ENCODE measurements at regions not wholly inside any gene's neighbourhood (a gene's known extent, or its start where the extent isn't known, plus 50 kb on each side); places are given as distances from the start of the nearest gene placed in this dataset.

DNA sequence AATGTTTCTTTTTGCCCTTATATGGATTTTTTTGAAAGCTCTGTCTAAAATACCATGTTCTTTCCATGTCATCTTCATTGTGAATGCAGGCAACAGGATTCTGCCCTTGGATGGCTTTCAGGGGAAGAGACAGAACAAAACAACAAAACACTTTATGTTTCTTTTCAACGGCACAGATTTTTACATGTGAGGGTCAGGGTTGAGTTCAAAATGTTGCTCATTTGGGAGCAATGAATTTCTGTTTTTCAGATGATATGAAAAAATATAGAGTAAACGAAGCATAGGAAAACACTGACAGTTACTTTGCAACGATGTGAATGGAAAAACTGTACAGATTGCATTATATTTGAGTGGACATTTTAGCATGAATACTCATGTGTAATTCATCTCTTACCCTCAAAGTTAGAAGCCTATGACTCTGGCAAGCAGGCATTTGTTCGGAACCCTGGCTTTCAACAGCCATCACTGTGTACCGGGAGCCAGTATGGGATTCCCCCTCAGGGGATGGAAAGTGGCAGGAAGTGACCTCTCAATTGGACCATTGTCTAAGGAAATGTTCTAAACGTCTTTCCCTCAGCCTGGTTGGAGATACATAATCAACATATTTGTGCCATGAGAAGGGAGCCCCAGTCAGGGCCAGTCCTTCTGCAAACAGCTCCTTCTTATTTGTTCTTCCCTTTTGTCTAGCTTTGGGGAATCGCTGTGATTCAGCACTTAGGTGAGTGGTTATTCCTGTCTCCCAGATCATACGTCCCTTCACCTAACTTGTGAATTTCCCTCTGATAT lies 153.9 kb upstream of the MEF2C start:
- Histone ChIP-seq H3K9me3 (no peaks in the 10 kb centered on the region), H3K27me3 (no peaks in the 10 kb centered on the region), H3K27ac (no peak overlapping the region), H3K4me3 (no peak overlapping the region), H3K36me3 (no peaks in the 10 kb centered on the region), H3K4me1 (no peaks in the 10 kb centered on the region)
- DNase-seq (ENCODE audit: extremely low spot score in 2 of 2): no peak
- no peak for TF ChIP-seq POLR2A (IDR thresholded peaks at IDR 0.05)
- intact Hi-C loops (cut with DNase I): no loop called here

GRCh38 chr5:89036166-89036565 lies 153.2 kb upstream of the MEF2C start:
- Histone ChIP-seq H3K27ac (no peak overlapping the region), H3K27me3 (no peaks in the 10 kb centered on the region), H3K9me3 (no peaks in the 10 kb centered on the region), H3K4me3 (no peak overlapping the region), H3K4me1 (no peaks in the 10 kb centered on the region), H3K36me3 (no peaks in the 10 kb centered on the region)
- DNase-seq (ENCODE audit: extremely low spot score in 2 of 2): no peak
- TF ChIP-seq POLR2A (IDR thresholded peaks at IDR 0.05) (no peak), POLR2AphosphoS5 (IDR thresholded peaks at IDR 0.05; ENCODE audit: insufficient read depth in 1 of 2, low read depth in 1 of 2) (no peak)
- TF ChIP-seq, protein P1, sequence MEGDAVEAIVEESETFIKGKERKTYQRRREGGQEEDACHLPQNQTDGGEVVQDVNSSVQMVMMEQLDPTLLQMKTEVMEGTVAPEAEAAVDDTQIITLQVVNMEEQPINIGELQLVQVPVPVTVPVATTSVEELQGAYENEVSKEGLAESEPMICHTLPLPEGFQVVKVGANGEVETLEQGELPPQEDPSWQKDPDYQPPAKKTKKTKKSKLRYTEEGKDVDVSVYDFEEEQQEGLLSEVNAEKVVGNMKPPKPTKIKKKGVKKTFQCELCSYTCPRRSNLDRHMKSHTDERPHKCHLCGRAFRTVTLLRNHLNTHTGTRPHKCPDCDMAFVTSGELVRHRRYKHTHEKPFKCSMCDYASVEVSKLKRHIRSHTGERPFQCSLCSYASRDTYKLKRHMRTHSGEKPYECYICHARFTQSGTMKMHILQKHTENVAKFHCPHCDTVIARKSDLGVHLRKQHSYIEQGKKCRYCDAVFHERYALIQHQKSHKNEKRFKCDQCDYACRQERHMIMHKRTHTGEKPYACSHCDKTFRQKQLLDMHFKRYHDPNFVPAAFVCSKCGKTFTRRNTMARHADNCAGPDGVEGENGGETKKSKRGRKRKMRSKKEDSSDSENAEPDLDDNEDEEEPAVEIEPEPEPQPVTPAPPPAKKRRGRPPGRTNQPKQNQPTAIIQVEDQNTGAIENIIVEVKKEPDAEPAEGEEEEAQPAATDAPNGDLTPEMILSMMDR (IDR thresholded peaks at IDR 0.05): no peak
- intact Hi-C loops (cut with DNase I): no loop called here

DNA sequence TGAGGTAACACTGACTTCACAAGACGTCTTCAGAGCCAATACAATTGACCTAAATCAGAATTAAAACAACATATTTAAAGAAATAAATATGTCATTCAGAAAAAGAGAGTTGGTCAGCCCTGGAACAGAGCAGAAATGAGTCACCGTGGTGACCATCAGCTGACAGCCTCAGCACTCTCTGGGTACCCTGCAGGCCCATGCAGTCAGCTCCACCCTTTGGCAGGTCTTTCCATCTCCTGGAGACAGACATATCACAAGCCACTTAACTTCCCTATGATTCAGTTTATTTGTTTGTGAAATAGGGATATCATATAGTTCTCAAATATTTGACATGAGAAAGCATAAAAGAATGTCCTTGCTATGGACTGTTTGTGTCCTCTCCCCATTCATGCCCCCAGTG lies 151.6 kb upstream of the MEF2C start:
- no peak for DNase-seq (ENCODE audit: extremely low spot score in 2 of 2)
- TF ChIP-seq, protein P1 (IDR thresholded peaks at IDR 0.05): no peak
- TF ChIP-seq POLR2AphosphoS5 (IDR thresholded peaks at IDR 0.05; ENCODE audit: insufficient read depth in 1 of 2, low read depth in 1 of 2) (no peak), POLR2A (IDR thresholded peaks at IDR 0.05) (no peak)

DNA sequence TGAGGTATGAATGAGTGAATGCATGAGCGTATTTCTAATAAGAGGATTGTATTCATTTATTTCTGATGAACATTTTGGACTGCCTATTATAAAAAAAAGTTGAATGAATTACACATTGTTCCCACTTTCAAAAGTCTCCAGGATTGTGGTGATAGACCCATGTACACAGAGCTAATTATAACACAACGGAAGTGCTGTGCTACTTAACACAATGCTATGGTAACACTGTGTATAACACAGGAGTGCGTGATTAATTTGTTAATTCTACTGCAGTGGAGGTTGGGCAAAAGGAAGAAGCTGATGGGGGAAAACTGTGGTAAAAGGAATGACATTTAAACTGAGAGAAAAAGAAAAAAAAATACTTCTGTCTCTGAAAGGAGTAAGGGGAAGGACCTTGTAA lies 147.8 kb upstream of the MEF2C start:
- TF ChIP-seq POLR2A (IDR thresholded peaks at IDR 0.05) (no peak), POLR2AphosphoS5 (IDR thresholded peaks at IDR 0.05; ENCODE audit: insufficient read depth in 1 of 2, low read depth in 1 of 2) (no peak)
- TF ChIP-seq, protein P1 (IDR thresholded peaks at IDR 0.05): no peak
- intact Hi-C loops (cut with DNase I): no loop called here

More for the DNA sequence above, 151.6 kb upstream of the MEF2C start:
- Histone ChIP-seq H3K9me3 (no peaks in the 10 kb centered on the region), H3K27me3 (no peaks in the 10 kb centered on the region), H3K4me3 (no peak overlapping the region), H3K36me3 (no peaks in the 10 kb centered on the region), H3K27ac (no peak overlapping the region), H3K4me1 (no peaks in the 10 kb centered on the region)
- intact Hi-C loops (cut with DNase I): no loop called here

DNA sequence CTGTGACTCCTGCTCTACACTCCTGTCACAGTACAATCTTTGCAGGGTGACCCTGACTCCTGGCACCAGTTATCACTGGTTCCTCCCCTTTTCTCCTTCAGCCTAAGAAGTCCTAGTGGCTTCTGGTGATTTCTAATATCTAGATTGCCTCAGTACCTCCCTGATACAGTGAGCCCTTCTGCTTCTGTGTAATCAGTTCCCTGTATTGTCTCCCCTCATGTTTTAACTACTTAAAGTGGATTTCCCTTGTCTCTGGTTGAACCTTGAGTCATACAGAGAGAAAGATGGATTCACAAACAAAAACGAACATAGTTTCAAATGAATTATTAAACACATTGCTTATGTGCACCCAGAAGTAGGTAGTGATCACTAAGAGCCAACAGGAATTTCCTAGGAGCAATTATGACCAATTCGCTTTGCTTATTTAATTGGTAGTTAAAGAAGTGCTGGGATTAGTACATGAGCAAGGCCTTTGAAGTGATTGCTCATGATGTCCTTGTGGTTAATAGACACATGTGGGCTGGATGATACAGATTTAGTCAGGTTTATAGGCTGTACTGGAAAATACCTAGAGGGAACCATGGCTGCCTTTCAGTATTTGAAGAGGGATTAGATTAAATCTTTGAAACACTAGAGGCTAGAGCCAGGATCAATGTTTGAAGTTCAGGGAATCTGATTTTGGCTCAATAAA lies 145.8 kb upstream of the MEF2C start:
- H3K36me3 ChIP-seq: no peaks in the 10 kb centered on the region
- intact Hi-C loops (cut with DNase I): no loop called here

More for the DNA sequence above, 147.8 kb upstream of the MEF2C start:
- no peaks in the 10 kb centered on the region for H3K4me1 ChIP-seq
- no peaks in the 10 kb centered on the region for H3K36me3 ChIP-seq
- no peaks in the 10 kb centered on the region for H3K9me3 ChIP-seq
- H3K27ac ChIP-seq: no peak overlapping the region
- no peaks in the 10 kb centered on the region for H3K27me3 ChIP-seq
- H3K4me3 ChIP-seq: no peak overlapping the region
- DNase-seq (ENCODE audit: extremely low spot score in 2 of 2): no peak

More for the DNA sequence above, 145.8 kb upstream of the MEF2C start:
- no peak for TF ChIP-seq POLR2AphosphoS5 (IDR thresholded peaks at IDR 0.05; ENCODE audit: insufficient read depth in 1 of 2, low read depth in 1 of 2)
- TF ChIP-seq, protein P1 (IDR thresholded peaks at IDR 0.05): no peak
- no peak for TF ChIP-seq POLR2A (IDR thresholded peaks at IDR 0.05)
- H3K9me3 ChIP-seq: no peaks in the 10 kb centered on the region
- H3K27ac ChIP-seq: no peak overlapping the region
- H3K4me1 ChIP-seq: no peaks in the 10 kb centered on the region
- no peaks in the 10 kb centered on the region for H3K27me3 ChIP-seq
- DNase-seq (ENCODE audit: extremely low spot score in 2 of 2): no peak
- no peak overlapping the region for H3K4me3 ChIP-seq
